ENCODE measurements at regions not wholly inside any gene's neighbourhood (a gene's known extent, or its start where the extent isn't known, plus 50 kb on each side); places are given as distances from the start of the nearest gene placed in this dataset.

GRCh38 chr14:22476005-22476751, 112.8 kb downstream of the DAD1 start (continued):
- TF ChIP-seq, protein P1, sequence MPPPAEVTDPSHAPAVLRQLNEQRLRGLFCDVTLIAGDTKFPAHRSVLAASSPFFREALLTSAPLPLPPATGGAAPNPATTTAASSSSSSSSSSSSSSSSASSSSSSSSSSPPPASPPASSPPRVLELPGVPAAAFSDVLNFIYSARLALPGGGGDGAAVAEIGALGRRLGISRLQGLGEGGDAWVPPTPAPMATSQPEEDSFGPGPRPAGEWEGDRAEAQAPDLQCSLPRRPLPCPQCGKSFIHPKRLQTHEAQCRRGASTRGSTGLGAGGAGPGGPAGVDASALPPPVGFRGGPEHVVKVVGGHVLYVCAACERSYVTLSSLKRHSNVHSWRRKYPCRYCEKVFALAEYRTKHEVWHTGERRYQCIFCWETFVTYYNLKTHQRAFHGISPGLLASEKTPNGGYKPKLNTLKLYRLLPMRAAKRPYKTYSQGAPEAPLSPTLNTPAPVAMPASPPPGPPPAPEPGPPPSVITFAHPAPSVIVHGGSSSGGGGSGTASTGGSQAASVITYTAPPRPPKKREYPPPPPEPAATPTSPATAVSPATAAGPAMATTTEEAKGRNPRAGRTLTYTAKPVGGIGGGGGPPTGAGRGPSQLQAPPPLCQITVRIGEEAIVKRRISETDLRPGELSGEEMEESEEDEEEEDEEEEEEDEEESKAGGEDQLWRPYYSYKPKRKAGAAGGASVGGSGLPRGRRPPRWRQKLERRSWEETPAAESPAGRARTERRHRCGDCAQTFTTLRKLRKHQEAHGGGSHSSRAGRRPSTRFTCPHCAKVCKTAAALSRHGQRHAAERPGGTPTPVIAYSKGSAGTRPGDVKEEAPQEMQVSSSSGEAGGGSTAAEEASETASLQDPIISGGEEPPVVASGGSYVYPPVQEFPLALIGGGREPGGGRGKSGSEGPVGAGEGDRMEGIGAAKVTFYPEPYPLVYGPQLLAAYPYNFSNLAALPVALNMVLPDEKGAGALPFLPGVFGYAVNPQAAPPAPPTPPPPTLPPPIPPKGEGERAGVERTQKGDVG (CRISPR knock-in tag; IDR thresholded peaks at IDR 0.05), result no peak
- TF ChIP-seq ESRRA (IDR thresholded peaks at IDR 0.05; ENCODE audit: low read length) (no peak), CREB1 (IDR thresholded peaks at IDR 0.05; ENCODE audit: low read depth) (no peak), STAT1 (conservative IDR thresholded peaks at IDR 0.05) (no peak), RFX5 (IDR thresholded peaks at IDR 0.05; ENCODE audit: low read depth, low read length) (no peak), BRCA1 (IDR thresholded peaks at IDR 0.05; ENCODE audit: low read depth, low read length) (no peak), TBL1XR1 (IDR thresholded peaks at IDR 0.05; ENCODE audit: low read depth, low read length) (no peak), YBX1 (IDR thresholded peaks at IDR 0.05) (no peak), CHD2 (IDR thresholded peaks at IDR 0.05; ENCODE audit: borderline replicate concordance, low read depth, low read length) (no peak)

DNA sequence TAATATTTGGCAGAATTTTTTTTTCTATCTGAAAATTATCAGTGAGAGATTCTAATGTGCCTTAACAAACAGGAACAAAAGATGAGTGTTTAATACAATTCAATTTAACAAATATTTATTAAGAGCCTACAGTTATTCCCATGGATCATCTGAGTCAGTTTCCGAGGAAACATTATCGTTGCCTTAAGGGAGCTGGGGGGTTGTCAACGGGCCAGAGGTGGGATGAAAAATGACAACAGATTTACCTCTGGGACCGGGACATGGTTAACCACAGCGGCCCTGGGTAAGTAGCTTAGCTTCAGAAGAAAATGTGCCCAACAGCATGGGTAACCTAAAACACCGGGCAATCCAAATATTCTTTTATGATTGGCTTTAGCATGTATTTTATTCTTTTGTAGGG, 113.6 kb downstream of the DAD1 start:
- Histone ChIP-seq H4K20me1 (ENCODE audit: control insufficient read depth, insufficient read depth) (no peaks in the 10 kb centered on the region), H3K79me2 (ENCODE audit: control insufficient read depth, insufficient read depth, low read length) (peaks cover 23% of the 10 kb centered on the region), H3K9me3 (replicated peaks; ENCODE audit: control insufficient read depth, insufficient read depth, low read length) (no peaks in the 10 kb centered on the region), H3K4me2 (ENCODE audit: control insufficient read depth, insufficient read depth) (peak overlapping the region; percentile 61; the same call in 1 of the 2 replicates), H3K9ac (ENCODE audit: control insufficient read depth, insufficient read depth, low read length) (peak overlapping the region; percentile 45), H3K36me3 (ENCODE audit: control insufficient read depth in 2 of 2, insufficient read depth in 2 of 2, low read length in 1 of 2) (no peaks in the 10 kb centered on the region), H2AFZ (ENCODE audit: control insufficient read depth, low read depth, low read length) (no peak overlapping the region; the same call in 1 of the 2 replicates), H3K27me3 (replicated peaks in 1 of 2; ENCODE audit: control insufficient read depth in 2 of 2, insufficient read depth in 2 of 2, low read length in 1 of 2) (no peaks in the 10 kb centered on the region), H3K4me3 (0 out of 2 replicates have a peak overlapping the region, but pooled peaks have one; percentile 5), H3K4me1 (ENCODE audit: control insufficient read depth, insufficient read depth, low read length) (peaks cover 70% of the 10 kb centered on the region), H3K27ac (ENCODE audit: control insufficient read depth, insufficient read depth) (peak overlapping the region; percentile 76)
- POLR2A ChIA-PET, result interaction anchor here (2.4 to 33.2 kb wide), 4 partner anchors 26 to 93 kb away, joined by 7 to 875 read pairs (median 60); no protein-coding TSS in a partner anchor
- BruUV-seq (replicated peaks), result no TSS peak
- ATAC-seq (no peak), DNase-seq (ENCODE audit: low read depth, low spot score) (no peak), FAIRE-seq (no peak)
- in situ Hi-C loops (cut with MboI), result no loop called here
- SMC1A ChIA-PET (ENCODE audit: uncharacterized antibody, unreplicated experiment), result interaction anchor here (0.8 to 31.5 kb wide), 9 partner anchors 15 to 95 kb away, joined by 3 to 912 read pairs (median 31); no protein-coding TSS in a partner anchor
- intact Hi-C loops (cut with micrococcal nuclease; ENCODE audit: unreplicated experiment), result loop anchor here (10.0 kb wide), 1 partner anchor 251 kb away; no protein-coding TSS in a partner anchor
- CTCF ChIA-PET, result interaction anchor here (0.7 to 14.5 kb wide), 13 partner anchors 10 to 178 kb away, joined by 3 to 411 read pairs (median 25); no protein-coding TSS in a partner anchor
- RAD21 ChIA-PET (ENCODE audit: unreplicated experiment), result interaction anchor here (1.0 to 27.9 kb wide), 10 partner anchors 12 to 94 kb away, joined by 3 to 797 read pairs (median 72); no protein-coding TSS in a partner anchor
- 44% methylated on average over 6 of the region's 6 CpGs for WGBS (ENCODE audit: insufficient coverage, insufficient replicate concordance, low lambda C conversion rate, missing lambda C conversion rate)
- TF ChIP-seq SMAD5 (IDR thresholded peaks at IDR 0.05; ENCODE audit: low read depth), result 0 out of 2 replicates have a peak, but pooled peaks have one; percentile 26
- TF ChIP-seq RB1 (IDR thresholded peaks at IDR 0.05; ENCODE audit: borderline replicate concordance), result no peak
- no peak for TF ChIP-seq NFXL1 (IDR thresholded peaks at IDR 0.05; ENCODE audit: borderline replicate concordance)
- TF ChIP-seq ZNF622 (IDR thresholded peaks at IDR 0.05), result no peak
- no peak for TF ChIP-seq ELK1 (IDR thresholded peaks at IDR 0.05; ENCODE audit: low read depth, low read length)
- TF ChIP-seq FOXK2 (IDR thresholded peaks at IDR 0.05), result no peak
- no peak for TF ChIP-seq E2F4 (IDR thresholded peaks at IDR 0.05; ENCODE audit: low read depth, low read length)
- TF ChIP-seq ZSCAN29 (IDR thresholded peaks at IDR 0.05), result no peak
- no peak for TF ChIP-seq EGR1 (IDR thresholded peaks at IDR 0.05; ENCODE audit: borderline replicate concordance in 1 of 2, low read depth in 2 of 2, low read length in 2 of 2)
- no peak for TF ChIP-seq JUNB (IDR thresholded peaks at IDR 0.05)
